SK-N-DZ (cell line): ENCODE measurements at regions not wholly inside any gene's neighbourhood (a gene's known extent, or its start where the extent isn't known, plus 50 kb on each side); places are given as distances from the start of the nearest gene placed in this dataset.
A peak's percentile ranks its signal among the peaks of the same experiment; 100 is the strongest.
"Not testable (repeated sequence)": the region's sequence is repeated elsewhere in the genome, so short reads cannot be mapped to it uniquely, and the experiment has no call there.

Experiments
- DNase-seq: peaks from one replicate; pipeline ENCODE4 v3.0.0-alpha.2; 2015; ENCODE audit warnings: low spot score

- DNase-seq: no peak
Measured at GRCh38 chrX:113514906-113515305, 674.3 kb upstream of the AMOT start.

- DNase-seq: no peak
Measured at GRCh38 chrX:113512700-113513395, 672.2 kb upstream of the AMOT start.

GRCh38 chrX:113510586-113510985 lies 670.0 kb upstream of the AMOT start:
- no peak for DNase-seq

GRCh38 chrX:113492895-113493294 lies 652.3 kb upstream of the AMOT start:
- no peak for DNase-seq

GRCh38 chrX:113473418-113473817 lies 632.8 kb upstream of the AMOT start:
- no peak for DNase-seq

- not testable (repeated sequence) for DNase-seq
Measured at GRCh38 chrX:113473015-113473414, 632.4 kb upstream of the AMOT start.

- no peak for DNase-seq
Measured at GRCh38 chrX:113470166-113470565, 629.5 kb upstream of the AMOT start.

- DNase-seq: no peak
Measured at GRCh38 chrX:113457719-113458118, 617.1 kb upstream of the AMOT start.

- DNase-seq: no peak
Measured at GRCh38 chrX:113455582-113455981, 615.0 kb upstream of the AMOT start.

GRCh38 chrX:113429011-113429410 lies 588.4 kb upstream of the AMOT start:
- no peak for DNase-seq

- DNase-seq: no peak
Measured at GRCh38 chrX:113422323-113422722, 581.7 kb upstream of the AMOT start.

- DNase-seq: no peak
Measured at GRCh38 chrX:113421432-113421831, 580.8 kb upstream of the AMOT start.

GRCh38 chrX:113412106-113412505 lies 571.5 kb upstream of the AMOT start:
- DNase-seq: no peak

- no peak for DNase-seq
Measured at GRCh38 chrX:113408843-113409242, 568.2 kb upstream of the AMOT start.

- DNase-seq: no peak
Measured at GRCh38 chrX:113400193-113400704, 559.6 kb upstream of the AMOT start.

- no peak for DNase-seq
Measured at GRCh38 chrX:113399506-113400192, 559.0 kb upstream of the AMOT start.

GRCh38 chrX:113392355-113392754 lies 551.7 kb upstream of the AMOT start:
- DNase-seq: no peak

GRCh38 chrX:113391875-113392274 lies 551.2 kb upstream of the AMOT start:
- no peak for DNase-seq

- DNase-seq: no peak
Measured at GRCh38 chrX:113390531-113390930, 549.9 kb upstream of the AMOT start.

- DNase-seq: no peak
Measured at GRCh38 chrX:113389846-113390245, 549.2 kb upstream of the AMOT start.

- DNase-seq: no peak
Measured at GRCh38 chrX:113384628-113385027, 544.0 kb upstream of the AMOT start.

GRCh38 chrX:113373421-113373820 lies 532.8 kb upstream of the AMOT start:
- not testable (repeated sequence) for DNase-seq

- peak; percentile 3 for DNase-seq
Measured at GRCh38 chrX:113370006-113370405, 529.4 kb upstream of the AMOT start.
